WTC11 (cell line): ENCODE measurements at regions not wholly inside any gene's neighbourhood (a gene's known extent, or its start where the extent isn't known, plus 50 kb on each side); places are given as distances from the start of the nearest gene placed in this dataset.

ENCODE experiments used
- ATAC-seq: fragments of 200-7000 bp; cut with Tn5 transposase; 2 replicates; pipeline ENCODE4 v1.10.0; 2021; ENCODE audit warnings: mild to moderate bottlenecking, moderate library complexity
- CTCF ChIA-PET: fragments of 300-600 bp; sonication (Branson Sonifier 250); formaldehyde crosslinking; loops from one replicate; lab custom pipeline; 2021; ENCODE audit warnings: antibody characterized with exemption; lab: Charles Lee
- POLR2A ChIA-PET: fragments of 350-600 bp; sonication (Branson Sonifier 250); formaldehyde crosslinking; loops from one replicate; lab custom pipeline; 2021; ENCODE audit warnings: antibody characterized with exemption; lab: Charles Lee
- DNase-seq: peaks from one replicate; pipeline ENCODE4 v3.0.0; 2021; ENCODE audit warnings: low spot score
- H3K27ac Mint-ChIP-seq: 2 replicates; pipeline ENCODE4 v1.8.0; 2021; ENCODE audit warnings: mixed read lengths
- H3K27me3 Mint-ChIP-seq: 2 replicates; pipeline ENCODE4 v1.8.0; 2021; ENCODE audit warnings: low read depth, mild to moderate bottlenecking, moderate library complexity, mixed read lengths
- H3K36me3 Mint-ChIP-seq: 2 replicates; pipeline ENCODE4 v1.8.0; 2021; ENCODE audit warnings: mixed read lengths
- H3K4me1 Mint-ChIP-seq: 2 replicates; pipeline ENCODE4 v1.8.0; 2022; ENCODE audit warnings: mixed read lengths
- H3K4me3 Mint-ChIP-seq: 2 replicates; pipeline ENCODE4 v1.8.0; 2021; ENCODE audit warnings: mild to moderate bottlenecking, moderate library complexity, mixed read lengths
- H3K9me3 Mint-ChIP-seq: 2 replicates; pipeline ENCODE4 v1.8.0; 2021; ENCODE audit warnings: mixed read lengths
- ERG ChIP-seq: fragments of 250-450 bp; sonication (Bioruptor Pico); IDR thresholded peaks from 2 replicates; pipeline ENCODE4 v1.8.0; 2021; ENCODE audit warnings: mild to moderate bottlenecking
- ESRRA ChIP-seq: sonication (generic); formaldehyde crosslinking; IDR thresholded peaks from 2 replicates; pipeline ENCODE4 v1.8.1; 2022; ENCODE audit warnings: mild to moderate bottlenecking, missing genetic modification reagents, borderline replicate concordance
- JUN ChIP-seq: sonication (generic); formaldehyde crosslinking; IDR thresholded peaks from 2 replicates; pipeline ENCODE4 v1.8.0; 2023; ENCODE audit warnings: mild to moderate bottlenecking, missing genetic modification reagents
- MXD4 ChIP-seq: fragments of 250-450 bp; sonication (Bioruptor Pico); IDR thresholded peaks from 2 replicates; pipeline ENCODE4 v1.8.0; 2021; ENCODE audit warnings: mild to moderate bottlenecking, moderate library complexity, borderline replicate concordance
- NFATC4 ChIP-seq: fragments of 250-450 bp; sonication (Bioruptor Pico); IDR thresholded peaks from 2 replicates; pipeline ENCODE4 v1.9.0; 2021; ENCODE audit warnings: mild to moderate bottlenecking
- NFE2L1 ChIP-seq: sonication (generic); formaldehyde crosslinking; IDR thresholded peaks from 2 replicates; pipeline ENCODE4 v1.8.1; 2023; ENCODE audit warnings: missing genetic modification reagents
- NFYB ChIP-seq: sonication (generic); formaldehyde crosslinking; conservative IDR thresholded peaks from 2 replicates; pipeline ENCODE4 v1.8.0; 2022; ENCODE audit warnings: low read depth, missing genetic modification reagents
- NR1H2 ChIP-seq: sonication (generic); formaldehyde crosslinking; IDR thresholded peaks from 2 replicates; pipeline ENCODE4 v1.9.0; 2021; ENCODE audit warnings: mild to moderate bottlenecking, moderate library complexity, missing genetic modification reagents
- OVOL2 ChIP-seq: fragments of 250-450 bp; sonication (Bioruptor Pico); IDR thresholded peaks from 2 replicates; pipeline ENCODE4 v1.9.0; 2021; ENCODE audit warnings: mild to moderate bottlenecking, borderline replicate concordance
- SOX15 ChIP-seq: fragments of 250-450 bp; sonication (Bioruptor Pico); IDR thresholded peaks from 2 replicates; pipeline ENCODE4 v1.9.0; 2021; ENCODE audit warnings: mild to moderate bottlenecking
- TCF7 ChIP-seq: sonication (generic); formaldehyde crosslinking; IDR thresholded peaks from 2 replicates; pipeline ENCODE4 v1.8.0; 2022; ENCODE audit warnings: mild to moderate bottlenecking, low read depth, missing genetic modification reagents, moderate library complexity
- TEAD4 ChIP-seq: sonication (generic); formaldehyde crosslinking; IDR thresholded peaks from 2 replicates; pipeline ENCODE4 v1.8.0; 2022; ENCODE audit warnings: mild to moderate bottlenecking, missing genetic modification reagents
- ZMAT4 ChIP-seq: fragments of 250-450 bp; sonication (Bioruptor Pico); IDR thresholded peaks from 2 replicates; pipeline ENCODE4 v1.9.0; 2021; ENCODE audit warnings: mild to moderate bottlenecking
- TF ChIP-seq, protein P1 (sequence below): fragments of 250-450 bp; sonication (Bioruptor Pico); IDR thresholded peaks from 2 replicates; pipeline ENCODE4 v2.1.2; 2022; ENCODE audit warnings: mild to moderate bottlenecking, moderate library complexity
- TF ChIP-seq, protein P2 (sequence below): sonication (generic); formaldehyde crosslinking; IDR thresholded peaks from 2 replicates; pipeline ENCODE4 v1.8.1; 2022; ENCODE audit warnings: mild to moderate bottlenecking, missing genetic modification reagents, moderate library complexity, borderline replicate concordance
- TF ChIP-seq, protein P3 (sequence below): fragments of 250-450 bp; sonication (Bioruptor Pico); IDR thresholded peaks from 2 replicates; pipeline ENCODE4 v1.9.0; 2021; ENCODE audit warnings: mild to moderate bottlenecking
- TF ChIP-seq, protein P4 (sequence below): sonication (generic); formaldehyde crosslinking; IDR thresholded peaks from 2 replicates; pipeline ENCODE4 v1.8.1; 2023; ENCODE audit warnings: mild to moderate bottlenecking, missing genetic modification reagents, moderate library complexity
- TF ChIP-seq, protein P5 (sequence below): sonication (generic); formaldehyde crosslinking; IDR thresholded peaks from 2 replicates; pipeline ENCODE4 v1.8.1; 2023; ENCODE audit warnings: mild to moderate bottlenecking, missing genetic modification reagents, borderline replicate concordance

- Mint-ChIP-seq H3K27ac (no peak overlapping the region), H3K36me3 (no peaks in the 10 kb centered on the region), H3K4me1 (no peaks in the 10 kb centered on the region)
- POLR2A ChIA-PET = no interaction called here
- no peak for DNase-seq
- TF ChIP-seq ERG (CRISPR knock-in tag) = no peak
- no peak for TF ChIP-seq ZMAT4 (CRISPR knock-in tag)
- TF ChIP-seq, protein P1, sequence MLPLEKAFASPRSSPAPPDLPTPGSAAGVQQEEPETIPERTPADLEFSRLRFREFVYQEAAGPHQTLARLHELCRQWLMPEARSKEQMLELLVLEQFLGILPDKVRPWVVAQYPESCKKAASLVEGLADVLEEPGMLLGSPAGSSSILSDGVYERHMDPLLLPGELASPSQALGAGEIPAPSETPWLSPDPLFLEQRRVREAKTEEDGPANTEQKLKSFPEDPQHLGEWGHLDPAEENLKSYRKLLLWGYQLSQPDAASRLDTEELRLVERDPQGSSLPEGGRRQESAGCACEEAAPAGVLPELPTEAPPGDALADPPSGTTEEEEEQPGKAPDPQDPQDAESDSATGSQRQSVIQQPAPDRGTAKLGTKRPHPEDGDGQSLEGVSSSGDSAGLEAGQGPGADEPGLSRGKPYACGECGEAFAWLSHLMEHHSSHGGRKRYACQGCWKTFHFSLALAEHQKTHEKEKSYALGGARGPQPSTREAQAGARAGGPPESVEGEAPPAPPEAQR (CRISPR knock-in tag) = no peak
- TF ChIP-seq NFE2L1 (CRISPR knock-in tag) = no peak
- TF ChIP-seq, protein P2, sequence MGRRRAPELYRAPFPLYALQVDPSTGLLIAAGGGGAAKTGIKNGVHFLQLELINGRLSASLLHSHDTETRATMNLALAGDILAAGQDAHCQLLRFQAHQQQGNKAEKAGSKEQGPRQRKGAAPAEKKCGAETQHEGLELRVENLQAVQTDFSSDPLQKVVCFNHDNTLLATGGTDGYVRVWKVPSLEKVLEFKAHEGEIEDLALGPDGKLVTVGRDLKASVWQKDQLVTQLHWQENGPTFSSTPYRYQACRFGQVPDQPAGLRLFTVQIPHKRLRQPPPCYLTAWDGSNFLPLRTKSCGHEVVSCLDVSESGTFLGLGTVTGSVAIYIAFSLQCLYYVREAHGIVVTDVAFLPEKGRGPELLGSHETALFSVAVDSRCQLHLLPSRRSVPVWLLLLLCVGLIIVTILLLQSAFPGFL (CRISPR knock-in tag) = no peak
- TF ChIP-seq TCF7 (CRISPR knock-in tag) = no peak
- TF ChIP-seq OVOL2 (CRISPR knock-in tag) = no peak
- TF ChIP-seq TEAD4 (CRISPR knock-in tag) = no peak
- TF ChIP-seq NFATC4 (CRISPR knock-in tag) = no peak
- TF ChIP-seq MXD4 (CRISPR knock-in tag) = no peak
- TF ChIP-seq, all 79 proteins: peak for 0
- H3K4me3 Mint-ChIP-seq = no peak overlapping the region
- no peak for ATAC-seq
- CTCF ChIA-PET = no interaction called here
- H3K27me3 Mint-ChIP-seq = no peaks in the 10 kb centered on the region
- peaks cover 4% of the 10 kb centered on the region; the same call in 1 of the 2 replicates for H3K9me3 Mint-ChIP-seq
Measured at GRCh38 chr11:23079382-23079813, 219.1 kb upstream of the CCDC179 start.

- Mint-ChIP-seq H3K4me3 (no peak overlapping the region), H3K9me3 (peaks cover 15% of the 10 kb centered on the region), H3K27ac (no peak overlapping the region), H3K36me3 (no peaks in the 10 kb centered on the region), H3K27me3 (no peaks in the 10 kb centered on the region), H3K4me1 (no peaks in the 10 kb centered on the region)
- ATAC-seq = no peak
- ChIA-PET POLR2A (no interaction called here), CTCF (no interaction called here)
- DNase-seq = no peak
- TF ChIP-seq NFE2L1 (CRISPR knock-in tag) = no peak
Measured at GRCh38 chr11:23087407-23087806, 227.1 kb upstream of the CCDC179 start.

DNA sequence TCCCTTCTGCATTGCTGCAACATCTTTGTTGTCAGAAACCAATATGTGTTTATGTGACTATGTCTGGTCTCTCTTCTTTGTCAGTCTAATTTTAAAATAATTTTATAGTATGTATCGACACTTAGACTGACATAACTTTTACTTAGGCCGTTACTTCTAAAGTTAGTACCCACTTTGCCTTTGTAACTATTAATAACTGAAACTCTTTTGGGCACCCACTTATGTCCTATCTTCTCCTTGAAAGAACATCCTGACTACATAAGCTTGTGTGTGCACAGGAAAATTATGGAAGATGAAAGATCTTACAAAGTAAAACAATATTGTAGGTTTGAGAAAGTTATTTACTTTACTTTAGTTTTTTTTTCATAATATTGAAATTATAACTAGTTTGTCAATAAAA lies 230.4 kb upstream of the CCDC179 start:
- Mint-ChIP-seq H3K4me1 (no peaks in the 10 kb centered on the region), H3K4me3 (no peak overlapping the region), H3K27me3 (no peaks in the 10 kb centered on the region), H3K9me3 (peaks cover 7% of the 10 kb centered on the region), H3K36me3 (no peaks in the 10 kb centered on the region), H3K27ac (no peak overlapping the region)
- ChIA-PET CTCF (no interaction called here), POLR2A (no interaction called here)
- DNase-seq = no peak
- ATAC-seq = no peak
- no peak for TF ChIP-seq NFYB
- TF ChIP-seq NFE2L1 (CRISPR knock-in tag) = no peak
- TF ChIP-seq SOX15 (CRISPR knock-in tag) = no peak
- no peak for TF ChIP-seq ESRRA (CRISPR knock-in tag)
- no peak for TF ChIP-seq NR1H2 (CRISPR knock-in tag)
- no peak for TF ChIP-seq ERG (CRISPR knock-in tag)
- TF ChIP-seq JUN (CRISPR knock-in tag) = no peak
- TF ChIP-seq, protein P3, sequence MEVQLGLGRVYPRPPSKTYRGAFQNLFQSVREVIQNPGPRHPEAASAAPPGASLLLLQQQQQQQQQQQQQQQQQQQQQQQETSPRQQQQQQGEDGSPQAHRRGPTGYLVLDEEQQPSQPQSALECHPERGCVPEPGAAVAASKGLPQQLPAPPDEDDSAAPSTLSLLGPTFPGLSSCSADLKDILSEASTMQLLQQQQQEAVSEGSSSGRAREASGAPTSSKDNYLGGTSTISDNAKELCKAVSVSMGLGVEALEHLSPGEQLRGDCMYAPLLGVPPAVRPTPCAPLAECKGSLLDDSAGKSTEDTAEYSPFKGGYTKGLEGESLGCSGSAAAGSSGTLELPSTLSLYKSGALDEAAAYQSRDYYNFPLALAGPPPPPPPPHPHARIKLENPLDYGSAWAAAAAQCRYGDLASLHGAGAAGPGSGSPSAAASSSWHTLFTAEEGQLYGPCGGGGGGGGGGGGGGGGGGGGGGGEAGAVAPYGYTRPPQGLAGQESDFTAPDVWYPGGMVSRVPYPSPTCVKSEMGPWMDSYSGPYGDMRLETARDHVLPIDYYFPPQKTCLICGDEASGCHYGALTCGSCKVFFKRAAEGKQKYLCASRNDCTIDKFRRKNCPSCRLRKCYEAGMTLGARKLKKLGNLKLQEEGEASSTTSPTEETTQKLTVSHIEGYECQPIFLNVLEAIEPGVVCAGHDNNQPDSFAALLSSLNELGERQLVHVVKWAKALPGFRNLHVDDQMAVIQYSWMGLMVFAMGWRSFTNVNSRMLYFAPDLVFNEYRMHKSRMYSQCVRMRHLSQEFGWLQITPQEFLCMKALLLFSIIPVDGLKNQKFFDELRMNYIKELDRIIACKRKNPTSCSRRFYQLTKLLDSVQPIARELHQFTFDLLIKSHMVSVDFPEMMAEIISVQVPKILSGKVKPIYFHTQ (CRISPR knock-in tag) = no peak
- TF ChIP-seq, protein P4, sequence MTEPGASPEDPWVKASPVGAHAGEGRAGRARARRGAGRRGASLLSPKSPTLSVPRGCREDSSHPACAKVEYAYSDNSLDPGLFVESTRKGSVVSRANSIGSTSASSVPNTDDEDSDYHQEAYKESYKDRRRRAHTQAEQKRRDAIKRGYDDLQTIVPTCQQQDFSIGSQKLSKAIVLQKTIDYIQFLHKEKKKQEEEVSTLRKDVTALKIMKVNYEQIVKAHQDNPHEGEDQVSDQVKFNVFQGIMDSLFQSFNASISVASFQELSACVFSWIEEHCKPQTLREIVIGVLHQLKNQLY (CRISPR knock-in tag) = no peak
- TF ChIP-seq, protein P5, sequence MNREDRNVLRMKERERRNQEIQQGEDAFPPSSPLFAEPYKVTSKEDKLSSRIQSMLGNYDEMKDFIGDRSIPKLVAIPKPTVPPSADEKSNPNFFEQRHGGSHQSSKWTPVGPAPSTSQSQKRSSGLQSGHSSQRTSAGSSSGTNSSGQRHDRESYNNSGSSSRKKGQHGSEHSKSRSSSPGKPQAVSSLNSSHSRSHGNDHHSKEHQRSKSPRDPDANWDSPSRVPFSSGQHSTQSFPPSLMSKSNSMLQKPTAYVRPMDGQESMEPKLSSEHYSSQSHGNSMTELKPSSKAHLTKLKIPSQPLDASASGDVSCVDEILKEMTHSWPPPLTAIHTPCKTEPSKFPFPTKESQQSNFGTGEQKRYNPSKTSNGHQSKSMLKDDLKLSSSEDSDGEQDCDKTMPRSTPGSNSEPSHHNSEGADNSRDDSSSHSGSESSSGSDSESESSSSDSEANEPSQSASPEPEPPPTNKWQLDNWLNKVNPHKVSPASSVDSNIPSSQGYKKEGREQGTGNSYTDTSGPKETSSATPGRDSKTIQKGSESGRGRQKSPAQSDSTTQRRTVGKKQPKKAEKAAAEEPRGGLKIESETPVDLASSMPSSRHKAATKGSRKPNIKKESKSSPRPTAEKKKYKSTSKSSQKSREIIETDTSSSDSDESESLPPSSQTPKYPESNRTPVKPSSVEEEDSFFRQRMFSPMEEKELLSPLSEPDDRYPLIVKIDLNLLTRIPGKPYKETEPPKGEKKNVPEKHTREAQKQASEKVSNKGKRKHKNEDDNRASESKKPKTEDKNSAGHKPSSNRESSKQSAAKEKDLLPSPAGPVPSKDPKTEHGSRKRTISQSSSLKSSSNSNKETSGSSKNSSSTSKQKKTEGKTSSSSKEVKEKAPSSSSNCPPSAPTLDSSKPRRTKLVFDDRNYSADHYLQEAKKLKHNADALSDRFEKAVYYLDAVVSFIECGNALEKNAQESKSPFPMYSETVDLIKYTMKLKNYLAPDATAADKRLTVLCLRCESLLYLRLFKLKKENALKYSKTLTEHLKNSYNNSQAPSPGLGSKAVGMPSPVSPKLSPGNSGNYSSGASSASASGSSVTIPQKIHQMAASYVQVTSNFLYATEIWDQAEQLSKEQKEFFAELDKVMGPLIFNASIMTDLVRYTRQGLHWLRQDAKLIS = no peak
